SK-N-SH treated with all-trans-retinoic acid at 6 μM for 48 hours (cell line): ENCODE measurements at regions not wholly inside any gene's neighbourhood (a gene's known extent, or its start where the extent isn't known, plus 50 kb on each side); places are given as distances from the start of the nearest gene placed in this dataset.

ENCODE experiments used
- ATAC-seq: fragments of 200-7000 bp; cut with Tn5 transposase; 3 replicates; pipeline ENCODE4 v1.9.1; 2020; ENCODE audit warnings: mild to moderate bottlenecking, moderate library complexity
- ARNTL ChIP-seq: fragments of 450-650 bp; formaldehyde crosslinking; IDR thresholded peaks from 2 replicates; pipeline ENCODE4 v1.5.0; 2020; ENCODE audit warnings: low read depth, mild to moderate bottlenecking, moderate library complexity, borderline replicate concordance
- BACH2 ChIP-seq: fragments of 250-450 bp; sonication (Bioruptor Pico); IDR thresholded peaks from 2 replicates; pipeline ENCODE4 v1.9.0; 2021; ENCODE audit warnings: mild to moderate bottlenecking, borderline replicate concordance
- GLIS3 ChIP-seq: fragments of 250-450 bp; sonication (Bioruptor Pico); IDR thresholded peaks from 2 replicates; pipeline ENCODE4 v1.5.0; 2020; ENCODE audit warnings: mild to moderate bottlenecking, moderate library complexity
- ISL1 ChIP-seq: fragments of 250-450 bp; sonication (Bioruptor Pico); IDR thresholded peaks from 2 replicates; pipeline ENCODE4 v2.1.2; 2022; ENCODE audit warnings: mild to moderate bottlenecking, moderate library complexity
- OSR1 ChIP-seq: fragments of 250-450 bp; sonication (Bioruptor Pico); IDR thresholded peaks from 2 replicates; pipeline ENCODE4 v1.8.0; 2022; ENCODE audit warnings: moderate library complexity, mild to moderate bottlenecking, inconsistent platforms
- PPARA ChIP-seq: fragments of 250-450 bp; sonication (Bioruptor Pico); IDR thresholded peaks from 2 replicates; pipeline ENCODE4 v1.5.0; 2020; ENCODE audit warnings: mild to moderate bottlenecking, borderline replicate concordance
- RARB ChIP-seq: fragments of 250-450 bp; sonication (Bioruptor Pico); IDR thresholded peaks from 2 replicates; pipeline ENCODE4 v1.8.0; 2021; ENCODE audit warnings: mild to moderate bottlenecking, moderate library complexity
- SNAI2 ChIP-seq: fragments of 250-450 bp; sonication (Bioruptor Pico); IDR thresholded peaks from 2 replicates; pipeline ENCODE4 v1.5.0; 2020; ENCODE audit warnings: mild to moderate bottlenecking, moderate library complexity
- TOX ChIP-seq: fragments of 250-450 bp; sonication (Bioruptor Pico); IDR thresholded peaks from 2 replicates; pipeline ENCODE4 v1.8.0; 2021; ENCODE audit warnings: mild to moderate bottlenecking, moderate library complexity, borderline replicate concordance
- ZFP3 ChIP-seq: fragments of 250-450 bp; sonication (Bioruptor Pico); IDR thresholded peaks from 2 replicates; pipeline ENCODE4 v1.5.0; 2020; ENCODE audit warnings: mild to moderate bottlenecking, moderate library complexity
- ZFP30 ChIP-seq: fragments of 450-650 bp; formaldehyde crosslinking; IDR thresholded peaks from 2 replicates; pipeline ENCODE4 v1.5.0; 2022; ENCODE audit warnings: mild to moderate bottlenecking, moderate library complexity
- ZNF8 ChIP-seq: fragments of 450-650 bp; formaldehyde crosslinking; IDR thresholded peaks from 2 replicates; pipeline ENCODE4 v1.5.0; 2020; ENCODE audit warnings: mild to moderate bottlenecking, moderate library complexity
- TF ChIP-seq, protein P1 (sequence below): fragments of 250-450 bp; sonication (Bioruptor Pico); IDR thresholded peaks from 2 replicates; pipeline ENCODE4 v1.8.0; 2020; ENCODE audit warnings: mild to moderate bottlenecking, moderate library complexity, borderline replicate concordance
- TF ChIP-seq, protein P2 (sequence below): fragments of 250-450 bp; sonication (Bioruptor Pico); IDR thresholded peaks from 2 replicates; pipeline ENCODE4 v1.5.0; 2020; ENCODE audit warnings: mild to moderate bottlenecking, moderate library complexity
- TF ChIP-seq, protein P3 (sequence below): fragments of 250-450 bp; sonication (Bioruptor Pico); IDR thresholded peaks from 2 replicates; pipeline ENCODE4 v1.8.0; 2021; ENCODE audit warnings: low read depth, mild to moderate bottlenecking, moderate library complexity, borderline replicate concordance
- TF ChIP-seq, protein P4 (sequence below): fragments of 250-450 bp; sonication (Bioruptor Pico); IDR thresholded peaks from 2 replicates; pipeline ENCODE4 v1.5.1; 2021; ENCODE audit warnings: mild to moderate bottlenecking, moderate library complexity
- TF ChIP-seq, protein P5 (sequence below): fragments of 250-450 bp; sonication (Bioruptor Pico); IDR thresholded peaks from 2 replicates; pipeline ENCODE4 v1.5.1; 2020; ENCODE audit warnings: low read depth, mild to moderate bottlenecking, moderate library complexity

DNA sequence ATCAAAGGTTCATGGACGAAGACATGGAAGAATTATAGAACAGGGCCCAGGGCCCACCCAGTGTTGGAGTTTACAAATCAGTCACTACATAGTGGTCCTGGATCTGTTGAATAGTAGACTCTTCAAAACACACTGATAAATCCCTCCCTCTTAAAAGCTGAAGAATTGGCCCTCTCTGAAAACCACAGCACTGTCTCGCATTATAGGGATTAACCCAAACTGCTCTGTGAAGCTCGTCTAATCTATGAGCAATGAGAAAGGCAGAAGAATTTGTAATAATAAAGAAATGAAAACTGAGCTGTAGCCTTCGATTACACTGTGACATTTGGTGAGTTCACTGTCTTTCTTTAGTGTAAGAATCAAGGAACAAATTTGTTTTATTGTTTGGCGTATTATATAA, 92.5 kb upstream of the ZFP42 start:
- ATAC-seq: no peak
- TF ChIP-seq RARB (CRISPR knock-in tag): no peak
- no peak for TF ChIP-seq ZFP30 (CRISPR knock-in tag)
- TF ChIP-seq SNAI2 (CRISPR knock-in tag): no peak
- TF ChIP-seq OSR1 (CRISPR knock-in tag): no peak
- TF ChIP-seq GLIS3 (CRISPR knock-in tag): no peak
- no peak for TF ChIP-seq PPARA (CRISPR knock-in tag)
- no peak for TF ChIP-seq ARNTL (CRISPR knock-in tag)
- TF ChIP-seq BACH2 (CRISPR knock-in tag): no peak
- TF ChIP-seq, protein P1, sequence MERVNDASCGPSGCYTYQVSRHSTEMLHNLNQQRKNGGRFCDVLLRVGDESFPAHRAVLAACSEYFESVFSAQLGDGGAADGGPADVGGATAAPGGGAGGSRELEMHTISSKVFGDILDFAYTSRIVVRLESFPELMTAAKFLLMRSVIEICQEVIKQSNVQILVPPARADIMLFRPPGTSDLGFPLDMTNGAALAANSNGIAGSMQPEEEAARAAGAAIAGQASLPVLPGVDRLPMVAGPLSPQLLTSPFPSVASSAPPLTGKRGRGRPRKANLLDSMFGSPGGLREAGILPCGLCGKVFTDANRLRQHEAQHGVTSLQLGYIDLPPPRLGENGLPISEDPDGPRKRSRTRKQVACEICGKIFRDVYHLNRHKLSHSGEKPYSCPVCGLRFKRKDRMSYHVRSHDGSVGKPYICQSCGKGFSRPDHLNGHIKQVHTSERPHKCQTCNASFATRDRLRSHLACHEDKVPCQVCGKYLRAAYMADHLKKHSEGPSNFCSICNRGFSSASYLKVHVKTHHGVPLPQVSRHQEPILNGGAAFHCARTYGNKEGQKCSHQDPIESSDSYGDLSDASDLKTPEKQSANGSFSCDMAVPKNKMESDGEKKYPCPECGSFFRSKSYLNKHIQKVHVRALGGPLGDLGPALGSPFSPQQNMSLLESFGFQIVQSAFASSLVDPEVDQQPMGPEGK (CRISPR knock-in tag): no peak

DNA sequence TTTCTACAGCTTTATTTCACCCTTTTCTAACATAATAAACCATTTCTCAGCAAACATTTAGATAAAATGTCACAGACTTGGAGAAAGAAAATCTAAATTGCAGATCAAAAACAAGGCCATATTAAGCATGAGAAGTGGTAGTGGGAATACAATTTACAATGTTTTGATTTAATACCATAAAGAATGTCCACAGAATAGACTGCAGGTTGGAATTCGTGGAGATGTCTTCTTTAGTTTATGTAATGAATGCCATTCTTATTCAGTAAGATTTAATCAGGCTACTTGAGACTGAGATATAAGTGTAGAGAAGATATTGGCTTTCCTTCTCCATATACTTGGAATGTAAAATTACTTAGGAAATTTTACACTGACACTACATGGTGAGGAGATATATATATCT, 91.9 kb upstream of the ZFP42 start:
- TF ChIP-seq, protein P2, sequence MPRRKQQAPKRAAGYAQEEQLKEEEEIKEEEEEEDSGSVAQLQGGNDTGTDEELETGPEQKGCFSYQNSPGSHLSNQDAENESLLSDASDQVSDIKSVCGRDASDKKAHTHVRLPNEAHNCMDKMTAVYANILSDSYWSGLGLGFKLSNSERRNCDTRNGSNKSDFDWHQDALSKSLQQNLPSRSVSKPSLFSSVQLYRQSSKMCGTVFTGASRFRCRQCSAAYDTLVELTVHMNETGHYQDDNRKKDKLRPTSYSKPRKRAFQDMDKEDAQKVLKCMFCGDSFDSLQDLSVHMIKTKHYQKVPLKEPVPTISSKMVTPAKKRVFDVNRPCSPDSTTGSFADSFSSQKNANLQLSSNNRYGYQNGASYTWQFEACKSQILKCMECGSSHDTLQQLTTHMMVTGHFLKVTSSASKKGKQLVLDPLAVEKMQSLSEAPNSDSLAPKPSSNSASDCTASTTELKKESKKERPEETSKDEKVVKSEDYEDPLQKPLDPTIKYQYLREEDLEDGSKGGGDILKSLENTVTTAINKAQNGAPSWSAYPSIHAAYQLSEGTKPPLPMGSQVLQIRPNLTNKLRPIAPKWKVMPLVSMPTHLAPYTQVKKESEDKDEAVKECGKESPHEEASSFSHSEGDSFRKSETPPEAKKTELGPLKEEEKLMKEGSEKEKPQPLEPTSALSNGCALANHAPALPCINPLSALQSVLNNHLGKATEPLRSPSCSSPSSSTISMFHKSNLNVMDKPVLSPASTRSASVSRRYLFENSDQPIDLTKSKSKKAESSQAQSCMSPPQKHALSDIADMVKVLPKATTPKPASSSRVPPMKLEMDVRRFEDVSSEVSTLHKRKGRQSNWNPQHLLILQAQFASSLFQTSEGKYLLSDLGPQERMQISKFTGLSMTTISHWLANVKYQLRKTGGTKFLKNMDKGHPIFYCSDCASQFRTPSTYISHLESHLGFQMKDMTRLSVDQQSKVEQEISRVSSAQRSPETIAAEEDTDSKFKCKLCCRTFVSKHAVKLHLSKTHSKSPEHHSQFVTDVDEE (CRISPR knock-in tag): no peak
- TF ChIP-seq, protein P1 (CRISPR knock-in tag): no peak
- no peak for TF ChIP-seq ISL1 (CRISPR knock-in tag)
- ATAC-seq: no peak

DNA sequence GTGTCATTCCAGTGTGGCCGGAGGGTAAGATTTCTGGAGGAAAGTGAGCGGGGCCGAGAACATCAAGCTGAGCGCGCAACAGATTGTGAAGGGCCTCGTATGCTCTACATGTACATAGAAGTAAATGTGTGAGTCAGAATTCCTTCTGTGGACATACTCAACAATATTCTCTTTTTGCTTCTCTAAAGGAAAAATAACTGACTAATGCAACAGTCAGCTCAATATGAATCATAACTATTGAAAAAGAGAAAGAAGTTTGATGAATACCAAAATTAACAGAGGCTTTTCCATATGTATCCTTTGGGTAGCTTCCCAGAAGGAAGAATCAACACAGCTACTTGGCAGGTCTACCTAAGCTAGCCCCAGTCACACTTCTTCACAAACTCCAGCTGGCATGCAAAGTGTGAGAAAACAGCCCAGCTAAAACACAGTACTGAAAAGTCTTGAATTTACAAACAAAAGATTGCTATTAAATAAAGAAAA, 87.5 kb upstream of the ZFP42 start:
- ATAC-seq: no peak; the same call in 2 of the 3 replicates
- TF ChIP-seq, protein P2 (CRISPR knock-in tag): no peak
- no peak for TF ChIP-seq ZNF8 (CRISPR knock-in tag)
- no peak for TF ChIP-seq GLIS3 (CRISPR knock-in tag)
- TF ChIP-seq ISL1 (CRISPR knock-in tag): no peak
- TF ChIP-seq TOX (CRISPR knock-in tag): no peak
- no peak for TF ChIP-seq ZFP3 (CRISPR knock-in tag)
- TF ChIP-seq, protein P3, sequence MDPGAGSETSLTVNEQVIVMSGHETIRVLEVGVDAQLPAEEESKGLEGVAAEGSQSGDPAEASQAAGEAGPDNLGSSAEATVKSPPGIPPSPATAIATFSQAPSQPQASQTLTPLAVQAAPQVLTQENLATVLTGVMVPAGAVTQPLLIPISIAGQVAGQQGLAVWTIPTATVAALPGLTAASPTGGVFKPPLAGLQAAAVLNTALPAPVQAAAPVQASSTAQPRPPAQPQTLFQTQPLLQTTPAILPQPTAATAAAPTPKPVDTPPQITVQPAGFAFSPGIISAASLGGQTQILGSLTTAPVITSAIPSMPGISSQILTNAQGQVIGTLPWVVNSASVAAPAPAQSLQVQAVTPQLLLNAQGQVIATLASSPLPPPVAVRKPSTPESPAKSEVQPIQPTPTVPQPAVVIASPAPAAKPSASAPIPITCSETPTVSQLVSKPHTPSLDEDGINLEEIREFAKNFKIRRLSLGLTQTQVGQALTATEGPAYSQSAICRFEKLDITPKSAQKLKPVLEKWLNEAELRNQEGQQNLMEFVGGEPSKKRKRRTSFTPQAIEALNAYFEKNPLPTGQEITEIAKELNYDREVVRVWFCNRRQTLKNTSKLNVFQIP: no peak
- no peak for TF ChIP-seq SNAI2 (CRISPR knock-in tag)
- no peak for TF ChIP-seq OSR1 (CRISPR knock-in tag)
- TF ChIP-seq RARB (CRISPR knock-in tag): no peak
- no peak for TF ChIP-seq ZFP30 (CRISPR knock-in tag)
- TF ChIP-seq PPARA (CRISPR knock-in tag): no peak
- TF ChIP-seq, protein P4, sequence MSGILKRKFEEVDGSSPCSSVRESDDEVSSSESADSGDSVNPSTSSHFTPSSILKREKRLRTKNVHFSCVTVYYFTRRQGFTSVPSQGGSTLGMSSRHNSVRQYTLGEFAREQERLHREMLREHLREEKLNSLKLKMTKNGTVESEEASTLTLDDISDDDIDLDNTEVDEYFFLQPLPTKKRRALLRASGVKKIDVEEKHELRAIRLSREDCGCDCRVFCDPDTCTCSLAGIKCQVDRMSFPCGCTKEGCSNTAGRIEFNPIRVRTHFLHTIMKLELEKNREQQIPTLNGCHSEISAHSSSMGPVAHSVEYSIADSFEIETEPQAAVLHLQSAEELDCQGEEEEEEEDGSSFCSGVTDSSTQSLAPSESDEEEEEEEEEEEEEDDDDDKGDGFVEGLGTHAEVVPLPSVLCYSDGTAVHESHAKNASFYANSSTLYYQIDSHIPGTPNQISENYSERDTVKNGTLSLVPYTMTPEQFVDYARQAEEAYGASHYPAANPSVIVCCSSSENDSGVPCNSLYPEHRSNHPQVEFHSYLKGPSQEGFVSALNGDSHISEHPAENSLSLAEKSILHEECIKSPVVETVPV (CRISPR knock-in tag): no peak
- TF ChIP-seq, protein P1 (CRISPR knock-in tag): no peak
- TF ChIP-seq, protein P5, sequence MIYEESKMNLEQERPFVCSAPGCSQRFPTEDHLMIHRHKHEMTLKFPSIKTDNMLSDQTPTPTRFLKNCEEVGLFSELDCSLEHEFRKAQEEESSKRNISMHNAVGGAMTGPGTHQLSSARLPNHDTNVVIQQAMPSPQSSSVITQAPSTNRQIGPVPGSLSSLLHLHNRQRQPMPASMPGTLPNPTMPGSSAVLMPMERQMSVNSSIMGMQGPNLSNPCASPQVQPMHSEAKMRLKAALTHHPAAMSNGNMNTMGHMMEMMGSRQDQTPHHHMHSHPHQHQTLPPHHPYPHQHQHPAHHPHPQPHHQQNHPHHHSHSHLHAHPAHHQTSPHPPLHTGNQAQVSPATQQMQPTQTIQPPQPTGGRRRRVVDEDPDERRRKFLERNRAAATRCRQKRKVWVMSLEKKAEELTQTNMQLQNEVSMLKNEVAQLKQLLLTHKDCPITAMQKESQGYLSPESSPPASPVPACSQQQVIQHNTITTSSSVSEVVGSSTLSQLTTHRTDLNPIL: no peak
- TF ChIP-seq, all 23 proteins: peak for 0
